Body of pancreas (tissue), 4 donors: ENCODE measurements at regions not wholly inside any gene's neighbourhood (a gene's known extent, or its start where the extent isn't known, plus 50 kb on each side); places are given as distances from the start of the nearest gene placed in this dataset.

Source experiments
- POLR2A ChIP-seq, 3 donors: fragments of 450-650 bp; IDR thresholded peaks; one replicate each; pipeline ENCODE4 v1.6.1; 2016; ENCODE audit warnings: antibody characterized with exemption in 3 of 3, mild to moderate bottlenecking in 2 of 3
- TF ChIP-seq, protein P1 (sequence below), 7 experiments: fragments of 450-650 bp in 4 of 7; fragments of 200-600 bp in 3 of 7; sonication (generic) in 3 of 7; IDR thresholded peaks; one replicate each; pipeline ENCODE4 v1.5.1; 2016 to 2019; ENCODE audit warnings: antibody characterized with exemption in 7 of 7

- TF ChIP-seq, protein P1, sequence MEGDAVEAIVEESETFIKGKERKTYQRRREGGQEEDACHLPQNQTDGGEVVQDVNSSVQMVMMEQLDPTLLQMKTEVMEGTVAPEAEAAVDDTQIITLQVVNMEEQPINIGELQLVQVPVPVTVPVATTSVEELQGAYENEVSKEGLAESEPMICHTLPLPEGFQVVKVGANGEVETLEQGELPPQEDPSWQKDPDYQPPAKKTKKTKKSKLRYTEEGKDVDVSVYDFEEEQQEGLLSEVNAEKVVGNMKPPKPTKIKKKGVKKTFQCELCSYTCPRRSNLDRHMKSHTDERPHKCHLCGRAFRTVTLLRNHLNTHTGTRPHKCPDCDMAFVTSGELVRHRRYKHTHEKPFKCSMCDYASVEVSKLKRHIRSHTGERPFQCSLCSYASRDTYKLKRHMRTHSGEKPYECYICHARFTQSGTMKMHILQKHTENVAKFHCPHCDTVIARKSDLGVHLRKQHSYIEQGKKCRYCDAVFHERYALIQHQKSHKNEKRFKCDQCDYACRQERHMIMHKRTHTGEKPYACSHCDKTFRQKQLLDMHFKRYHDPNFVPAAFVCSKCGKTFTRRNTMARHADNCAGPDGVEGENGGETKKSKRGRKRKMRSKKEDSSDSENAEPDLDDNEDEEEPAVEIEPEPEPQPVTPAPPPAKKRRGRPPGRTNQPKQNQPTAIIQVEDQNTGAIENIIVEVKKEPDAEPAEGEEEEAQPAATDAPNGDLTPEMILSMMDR (IDR thresholded peaks at IDR 0.05) = no peak
- TF ChIP-seq POLR2A (IDR thresholded peaks at IDR 0.05) = no peak
These were observed 173.2 kb downstream of the CLCN4 start for GRCh38 chrX:10329984-10330383.
